ENCODE measurements at regions not wholly inside any gene's neighbourhood (a gene's known extent, or its start where the extent isn't known, plus 50 kb on each side); places are given as distances from the start of the nearest gene placed in this dataset.

DNA sequence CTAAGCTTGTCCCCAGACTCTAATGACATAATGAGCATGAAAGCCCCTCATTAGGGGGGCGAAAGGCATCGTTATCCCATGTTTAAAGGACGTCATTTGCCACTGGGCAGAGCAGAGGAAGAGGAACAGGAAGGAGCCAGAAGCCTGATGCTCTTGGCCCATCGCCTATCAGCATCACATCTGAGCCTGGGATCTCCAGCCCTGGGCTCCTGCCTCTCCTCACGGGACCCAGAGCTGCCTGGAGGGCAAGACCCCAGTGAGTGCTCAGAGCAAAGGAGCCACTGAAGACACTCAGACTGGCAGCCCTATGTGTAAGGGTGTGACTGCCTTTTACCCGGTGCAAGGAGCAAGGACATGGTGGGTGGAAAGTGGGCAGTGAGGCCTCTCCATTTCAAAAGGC, 115.0 kb upstream of the ZNF507 start:
- DNase-seq, result no peak

DNA sequence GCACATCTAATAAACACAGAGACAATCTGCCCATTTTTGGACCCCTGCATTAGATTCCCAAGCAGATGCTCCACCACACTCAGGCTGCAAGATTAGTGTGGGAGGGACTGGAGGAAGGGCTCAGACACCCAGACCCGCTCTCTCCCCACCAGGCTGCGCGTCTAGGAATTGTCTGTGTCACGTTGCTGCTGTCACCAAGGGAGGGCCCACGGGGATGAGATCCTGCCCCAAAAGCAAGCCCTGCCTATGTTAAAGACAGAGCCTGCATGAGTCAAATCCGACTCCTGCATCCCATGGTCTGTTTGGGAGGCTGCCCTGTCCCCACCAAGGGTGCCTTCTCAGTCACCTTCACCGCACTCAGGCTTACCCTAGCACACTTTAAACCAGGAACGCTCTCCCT, 114.4 kb upstream of the ZNF507 start:
- no peak for DNase-seq

DNA sequence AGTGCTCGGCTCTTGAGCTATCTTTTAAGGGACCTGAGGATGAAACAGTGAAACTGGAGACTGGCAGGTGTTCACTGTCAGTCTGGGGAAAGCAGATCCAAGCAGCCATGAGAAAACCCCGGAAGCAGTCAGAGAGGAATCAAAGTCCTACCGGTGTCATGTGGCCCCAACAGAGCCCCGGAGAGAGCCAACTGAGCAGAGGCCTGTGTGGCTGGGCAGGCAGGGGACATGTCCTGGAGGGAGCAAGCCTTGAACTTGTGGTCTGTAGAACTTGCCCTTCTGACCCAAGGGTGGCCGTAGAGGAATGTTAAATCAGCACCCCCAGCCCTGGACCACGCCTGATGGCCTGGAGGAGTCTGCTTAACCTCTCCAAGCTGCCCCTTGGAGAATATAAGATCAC, 113.7 kb upstream of the ZNF507 start:
- DNase-seq, result no peak

DNA sequence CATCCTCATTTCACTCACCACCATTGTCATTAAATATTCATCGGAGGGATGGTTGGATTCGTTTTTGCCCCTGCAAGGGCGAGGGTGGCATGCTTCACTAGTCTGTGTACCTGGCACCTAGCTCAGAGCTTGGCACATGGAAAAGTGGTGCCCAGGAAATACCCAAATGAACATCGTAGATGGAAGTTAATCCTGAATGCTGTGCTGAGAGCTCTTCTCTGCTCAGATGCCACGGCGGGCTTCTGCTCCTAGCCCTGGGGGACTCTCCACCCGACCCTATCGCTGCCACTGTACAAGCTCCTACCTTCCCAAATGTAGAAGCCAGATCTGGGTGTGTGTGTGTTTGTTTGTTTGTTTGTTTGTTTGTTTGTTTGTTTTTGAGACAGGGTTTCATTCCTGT, 113.0 kb upstream of the ZNF507 start:
- no peak for DNase-seq

DNA sequence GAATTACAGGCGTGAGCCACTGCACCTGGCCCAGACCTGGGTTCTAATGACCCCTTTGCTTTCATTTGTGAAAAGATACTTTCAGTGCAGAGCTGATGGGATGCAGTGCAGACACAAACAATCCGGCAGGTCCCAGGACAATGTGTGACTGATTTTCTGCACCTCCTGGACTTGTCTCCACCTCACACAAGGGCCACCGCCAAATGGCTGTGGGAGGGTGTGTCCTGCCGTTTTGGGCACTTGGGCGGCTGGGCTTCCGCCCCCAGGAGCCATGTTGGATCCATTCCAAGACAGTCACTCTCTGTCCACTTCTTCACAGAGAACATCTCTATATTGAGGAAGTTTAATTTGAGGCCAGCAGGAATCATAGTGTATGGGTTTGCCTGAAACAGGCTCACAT, 112.3 kb upstream of the ZNF507 start:
- DNase-seq, result no peak

DNA sequence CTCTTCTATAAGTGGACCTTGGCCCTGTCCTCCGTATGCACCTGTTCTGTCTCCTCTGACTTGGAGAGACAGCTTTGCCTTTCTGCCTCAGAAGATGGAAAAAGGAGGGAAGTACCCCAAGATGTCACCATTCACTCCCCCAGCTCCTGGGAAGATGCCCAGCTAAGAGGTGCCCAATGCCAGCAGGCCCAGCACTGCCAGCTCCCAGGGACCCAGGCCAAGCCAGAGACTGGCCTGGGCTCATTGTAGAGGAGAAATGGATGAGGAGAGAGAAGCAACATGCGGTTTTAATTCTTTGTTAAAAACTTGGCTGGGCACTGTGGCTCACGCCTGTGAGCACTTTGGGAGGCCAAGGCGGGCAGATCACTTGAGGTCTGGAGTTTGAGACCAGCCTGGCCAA, 111.5 kb upstream of the ZNF507 start:
- no peak for DNase-seq

DNA sequence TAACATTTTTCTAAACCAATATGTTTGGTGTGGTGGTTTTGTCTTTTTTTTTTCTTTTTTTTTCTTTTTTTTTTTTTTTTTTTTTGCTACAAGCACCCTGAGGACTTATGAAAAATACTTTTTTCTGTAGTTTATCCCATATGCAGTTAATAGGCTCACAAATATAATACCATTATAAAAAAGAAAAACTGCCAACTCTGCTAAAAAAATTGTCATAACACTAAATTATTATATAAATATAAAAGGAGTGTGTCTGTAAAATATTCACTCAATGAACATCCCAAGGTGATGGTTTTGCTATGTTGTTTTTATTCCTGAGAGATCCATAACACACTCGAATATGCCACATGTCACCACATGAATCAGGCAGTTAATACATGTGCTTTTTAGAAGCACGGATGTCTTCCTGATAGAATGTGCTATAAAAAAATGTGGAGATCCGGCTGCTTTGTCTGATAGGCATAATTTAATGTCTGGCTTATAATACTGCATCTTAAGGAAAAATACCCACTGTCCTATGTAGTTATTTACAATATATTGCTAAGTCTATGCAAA, 110.7 kb upstream of the ZNF507 start:
- no peak for DNase-seq

DNA sequence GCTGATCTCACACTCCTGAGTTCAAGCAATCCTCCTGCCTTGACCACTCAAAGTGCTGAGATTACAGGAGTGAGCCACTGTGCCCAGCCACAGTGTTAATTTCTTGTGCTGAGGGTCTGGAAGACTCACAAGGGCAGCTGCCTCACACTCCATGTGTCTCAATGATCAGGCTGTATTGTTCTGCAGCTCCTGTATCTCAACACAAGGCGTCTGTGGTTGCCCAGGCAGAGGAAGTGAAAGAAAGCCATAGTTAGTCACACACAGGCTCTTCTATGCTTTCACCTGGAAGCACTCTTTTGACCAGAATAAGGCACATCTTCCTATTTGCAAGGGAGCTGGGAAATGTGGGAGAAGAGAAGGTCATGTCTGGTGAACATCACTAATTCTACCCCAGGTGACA, 107.3 kb upstream of the ZNF507 start:
- DNase-seq, result no peak

DNA sequence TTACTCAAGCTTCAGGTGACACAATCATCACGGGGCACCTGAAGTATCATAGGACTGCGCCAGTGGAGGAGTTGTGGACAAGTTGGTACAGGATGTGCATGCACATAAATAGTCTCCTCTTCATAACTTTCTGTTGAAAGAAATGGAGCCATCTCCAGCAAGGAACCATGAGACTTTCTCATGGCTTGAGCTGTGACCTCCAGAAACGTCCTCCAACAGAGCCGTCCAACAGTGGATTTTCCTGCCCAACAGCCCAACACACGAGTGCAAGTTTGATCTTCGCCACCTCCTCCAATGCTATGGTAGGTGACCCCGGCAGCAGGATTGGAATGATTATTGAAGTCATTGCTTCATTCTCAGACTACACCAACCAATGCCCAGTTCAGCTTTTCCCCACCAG, 105.1 kb upstream of the ZNF507 start:
- DNase-seq, result no peak

DNA sequence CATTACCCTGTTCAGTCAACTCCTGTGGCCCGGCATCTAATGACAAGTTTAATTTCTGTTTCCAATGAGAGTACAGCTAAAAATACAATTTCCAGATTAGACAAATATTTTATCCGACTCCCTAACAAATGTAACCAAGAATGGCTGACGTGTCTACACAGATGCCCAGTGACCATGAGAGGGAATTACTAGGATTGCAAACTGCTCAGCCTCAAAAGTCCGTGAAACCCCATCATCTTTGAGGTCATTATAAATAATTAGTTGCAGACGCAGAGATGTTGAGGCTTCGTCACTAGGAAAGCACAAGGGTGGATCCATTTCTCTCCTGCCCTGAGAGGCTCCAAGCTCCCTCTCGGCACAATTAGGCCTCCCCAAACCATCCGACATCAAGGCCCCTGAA, 104.1 kb upstream of the ZNF507 start:
- DNase-seq, result no peak

DNA sequence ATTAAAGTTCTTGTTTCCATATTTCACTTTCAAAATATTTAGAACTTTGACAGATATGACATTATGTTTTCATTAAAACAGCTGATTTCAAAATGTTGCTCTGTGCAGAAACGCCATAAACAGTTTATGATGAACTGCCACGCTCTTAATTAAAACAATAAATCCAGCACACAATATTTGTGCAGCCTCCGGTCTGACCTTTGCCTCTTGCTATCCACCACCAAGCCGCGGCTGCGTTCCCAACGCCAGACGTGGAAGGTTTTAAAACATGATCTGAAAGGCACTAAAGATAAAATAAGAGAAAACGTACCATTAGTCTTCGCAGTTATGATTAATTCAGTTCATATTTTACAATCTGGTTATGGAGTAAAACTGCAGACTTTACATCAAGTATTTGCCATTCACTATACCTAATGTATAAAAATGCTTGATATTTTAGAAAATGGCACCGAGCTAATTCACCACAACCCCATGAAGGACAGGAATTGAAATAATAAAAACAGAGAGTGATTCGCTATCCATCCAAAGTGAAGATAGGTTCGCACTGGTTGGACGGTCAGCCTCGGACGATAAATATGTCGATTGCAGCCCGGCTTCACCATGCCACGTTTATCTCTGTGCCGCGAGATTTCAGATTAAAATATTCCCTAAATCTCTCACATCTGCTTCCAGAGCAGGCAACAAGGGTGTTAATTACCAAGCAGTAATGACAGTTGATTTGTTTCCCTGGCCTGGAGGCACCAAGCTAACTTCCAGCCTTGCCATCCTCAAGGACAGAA, 103.3 kb upstream of the ZNF507 start:
- no peak for DNase-seq

DNA sequence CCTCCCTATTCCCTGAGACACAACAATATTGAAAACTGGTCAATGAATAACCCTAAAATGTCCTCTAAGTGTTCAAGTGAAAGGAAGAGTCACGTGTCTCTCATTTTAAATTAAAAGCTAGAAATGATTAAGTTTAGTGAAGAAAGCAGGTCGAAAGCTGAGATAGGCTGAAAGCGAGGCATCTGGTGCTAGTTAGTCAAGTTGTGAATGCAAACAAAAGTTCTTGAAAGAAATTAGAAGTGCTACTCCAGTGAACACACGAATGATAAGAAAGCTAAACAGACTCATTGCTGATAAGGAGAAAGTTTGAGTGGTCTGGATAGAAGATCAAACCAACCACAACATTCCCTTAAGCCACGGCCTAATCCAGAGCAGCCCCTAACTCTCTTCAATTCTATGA, 99.4 kb upstream of the ZNF507 start:
- DNase-seq, result no peak

DNA sequence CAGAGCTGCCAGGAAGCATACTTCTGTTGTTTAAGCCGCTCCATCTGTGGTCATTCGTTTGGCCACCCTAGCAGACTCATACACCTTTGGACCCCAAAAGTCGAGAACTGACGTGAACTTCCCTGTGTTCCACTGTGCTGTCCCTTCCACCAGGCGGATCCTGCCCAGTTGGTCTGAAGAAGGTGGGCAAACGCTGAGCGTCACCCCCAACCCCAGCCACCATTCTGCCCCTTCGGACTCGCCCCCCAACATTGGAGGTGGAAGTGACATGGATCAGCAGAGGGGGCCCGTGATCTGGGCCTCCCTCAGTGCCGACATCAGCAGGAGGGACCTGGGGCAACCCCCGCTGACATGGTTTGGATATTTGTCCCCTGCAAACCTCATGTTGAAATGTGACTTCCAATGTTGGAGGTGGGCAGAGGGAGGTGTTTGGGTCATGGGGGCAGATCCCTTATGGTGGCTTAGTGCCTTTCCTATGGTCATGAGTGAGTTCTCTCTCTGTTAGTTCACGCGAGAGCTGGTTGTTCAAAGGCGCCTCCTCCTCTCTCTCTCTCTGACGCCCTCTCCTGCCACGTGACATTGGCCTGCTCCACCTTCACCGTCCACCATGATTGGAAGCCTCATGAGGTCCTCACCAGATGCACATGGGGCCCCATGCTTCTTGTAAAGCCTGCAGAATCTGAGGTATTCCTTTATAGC, 93.6 kb upstream of the ZNF507 start:
- no peak for DNase-seq

DNA sequence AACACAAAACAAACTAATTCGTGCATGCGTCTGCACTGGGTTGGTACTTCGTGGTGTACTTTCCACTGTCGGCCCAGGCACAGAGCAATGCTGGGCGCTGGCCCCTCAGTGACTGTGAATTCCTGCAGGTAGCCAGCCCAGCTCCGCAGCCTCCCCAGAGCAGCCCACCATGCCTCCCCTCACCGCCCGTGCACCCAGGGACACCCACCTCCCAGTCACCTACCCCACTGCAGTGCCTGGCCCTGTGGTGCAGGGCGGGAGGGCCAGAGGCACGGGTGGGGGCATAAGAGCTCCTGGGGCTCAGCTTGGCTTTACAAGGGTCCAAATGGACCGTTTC, 93.1 kb upstream of the ZNF507 start:
- no peak for DNase-seq

DNA sequence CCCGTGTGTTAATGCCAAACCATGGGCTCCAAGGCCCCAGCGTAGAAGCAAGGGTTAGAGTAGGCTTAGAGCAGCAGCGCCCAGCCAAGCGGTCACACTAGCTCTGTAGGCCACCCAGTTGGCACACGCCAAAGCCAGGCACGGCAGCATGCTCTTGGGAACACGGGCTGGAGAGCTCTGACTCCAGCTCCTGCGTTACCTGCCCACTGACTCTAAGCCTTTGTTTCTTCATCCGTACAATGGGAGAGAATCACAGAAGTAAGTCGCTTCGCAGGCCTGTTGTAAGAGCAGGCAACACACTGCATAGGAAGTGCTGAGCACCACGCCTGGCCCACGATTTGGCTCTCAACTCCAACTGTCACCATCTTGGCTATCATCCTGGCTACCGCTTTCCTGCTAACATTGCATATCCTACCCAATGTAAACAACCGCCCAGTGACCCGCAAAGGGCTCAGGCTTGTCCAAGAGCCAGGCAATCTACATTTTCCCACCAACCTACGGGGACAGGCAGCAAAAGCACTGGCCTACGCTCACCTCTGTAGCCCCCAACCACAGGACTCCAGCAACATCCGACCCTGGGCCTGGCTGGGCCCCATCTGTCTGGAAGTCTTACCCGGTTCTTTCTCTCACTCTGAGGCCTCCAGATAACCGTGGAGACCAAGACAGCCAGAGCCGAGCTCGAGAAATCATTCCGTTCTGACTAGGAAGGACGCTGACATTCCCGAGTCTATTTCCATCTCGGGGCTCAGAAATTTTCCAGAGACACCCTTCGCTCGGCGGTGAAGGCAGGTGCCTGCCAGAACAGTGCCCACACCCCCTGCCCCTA, 91.5 kb upstream of the ZNF507 start:
- DNase-seq, result no peak

DNA sequence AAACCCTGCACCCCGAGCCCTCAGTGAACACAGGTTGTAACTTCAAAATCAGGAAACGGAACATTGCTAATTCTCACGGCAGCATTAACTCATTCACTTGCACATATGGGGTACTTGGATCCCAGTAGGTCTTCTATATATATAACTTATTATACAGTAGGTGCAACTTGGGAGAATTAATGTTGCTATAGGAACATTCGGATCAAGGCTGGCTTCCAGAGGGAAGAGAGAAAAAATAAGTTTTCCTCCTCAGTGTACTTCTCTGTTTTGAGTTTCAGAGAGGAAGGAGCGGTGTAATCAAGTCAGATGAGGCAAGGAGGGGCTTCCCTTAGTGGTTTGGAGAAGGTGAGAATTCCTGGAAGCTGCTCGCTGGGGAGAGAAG, 90.9 kb upstream of the ZNF507 start:
- DNase-seq, result no peak

DNA sequence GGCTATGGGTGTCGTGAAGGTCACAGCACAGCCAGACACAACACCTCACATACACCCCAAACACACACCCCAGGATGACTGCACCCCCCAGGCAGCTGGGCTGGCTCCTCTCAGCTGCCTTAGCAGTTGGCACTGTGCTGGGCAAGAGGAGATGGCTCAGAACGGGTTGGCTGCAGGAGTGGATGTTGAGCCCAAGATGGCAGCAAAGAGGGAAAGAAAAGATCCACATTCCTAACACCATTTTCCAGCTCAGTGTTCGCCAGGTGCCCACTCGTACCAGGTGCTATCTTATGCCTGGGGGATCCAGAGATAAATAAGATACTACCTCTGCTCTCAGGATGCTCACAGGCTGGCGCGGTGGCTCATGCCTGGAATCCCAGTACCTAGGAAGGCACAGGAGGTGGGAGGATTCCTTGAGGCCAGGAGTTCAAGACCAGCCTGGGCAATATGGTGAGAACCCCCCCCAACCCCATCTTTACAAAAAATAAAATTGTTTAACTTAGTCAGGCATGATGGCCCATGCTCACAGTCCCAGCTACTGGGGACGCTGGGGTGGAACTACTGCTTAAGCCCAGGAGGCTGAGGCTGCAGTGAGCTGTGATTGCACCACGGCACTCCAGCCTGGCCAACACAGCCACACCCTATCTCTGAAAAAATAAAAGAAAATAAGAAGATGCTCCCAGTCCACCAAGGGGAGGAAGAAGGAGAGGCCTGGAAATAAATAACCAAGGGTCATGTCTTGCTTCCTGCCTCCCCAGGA, 89.7 kb upstream of the ZNF507 start:
- no peak for DNase-seq

DNA sequence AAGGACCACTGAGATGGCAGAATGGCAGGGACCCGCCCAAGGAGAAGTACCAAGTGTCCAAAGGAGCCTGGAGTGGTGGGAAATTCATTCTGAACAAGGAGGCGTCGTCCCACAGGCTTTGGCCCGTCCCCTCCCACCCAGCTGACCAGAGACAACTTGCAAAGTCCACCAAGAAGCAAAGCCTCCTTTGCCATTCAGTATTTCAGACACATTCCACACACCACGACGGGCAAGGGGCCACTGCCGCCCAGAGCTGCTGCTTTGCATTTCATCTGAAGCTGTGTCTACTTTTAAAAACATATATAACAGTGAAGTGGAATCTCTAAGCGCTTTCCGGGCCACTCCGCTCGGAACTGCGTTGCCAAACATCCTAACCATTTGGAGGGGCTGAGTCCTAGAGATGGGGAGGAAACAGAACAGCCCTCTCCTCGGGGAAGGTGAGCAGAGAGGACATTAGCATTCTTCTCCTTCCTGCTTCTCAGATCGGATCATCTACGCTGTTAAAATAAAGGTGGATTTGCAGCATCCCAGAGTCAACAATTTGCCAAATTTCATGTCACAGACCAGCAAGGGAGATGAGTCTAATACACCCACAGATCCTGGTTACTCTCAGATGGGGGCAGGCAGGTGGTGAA, 89.0 kb upstream of the ZNF507 start:
- DNase-seq, result no peak

DNA sequence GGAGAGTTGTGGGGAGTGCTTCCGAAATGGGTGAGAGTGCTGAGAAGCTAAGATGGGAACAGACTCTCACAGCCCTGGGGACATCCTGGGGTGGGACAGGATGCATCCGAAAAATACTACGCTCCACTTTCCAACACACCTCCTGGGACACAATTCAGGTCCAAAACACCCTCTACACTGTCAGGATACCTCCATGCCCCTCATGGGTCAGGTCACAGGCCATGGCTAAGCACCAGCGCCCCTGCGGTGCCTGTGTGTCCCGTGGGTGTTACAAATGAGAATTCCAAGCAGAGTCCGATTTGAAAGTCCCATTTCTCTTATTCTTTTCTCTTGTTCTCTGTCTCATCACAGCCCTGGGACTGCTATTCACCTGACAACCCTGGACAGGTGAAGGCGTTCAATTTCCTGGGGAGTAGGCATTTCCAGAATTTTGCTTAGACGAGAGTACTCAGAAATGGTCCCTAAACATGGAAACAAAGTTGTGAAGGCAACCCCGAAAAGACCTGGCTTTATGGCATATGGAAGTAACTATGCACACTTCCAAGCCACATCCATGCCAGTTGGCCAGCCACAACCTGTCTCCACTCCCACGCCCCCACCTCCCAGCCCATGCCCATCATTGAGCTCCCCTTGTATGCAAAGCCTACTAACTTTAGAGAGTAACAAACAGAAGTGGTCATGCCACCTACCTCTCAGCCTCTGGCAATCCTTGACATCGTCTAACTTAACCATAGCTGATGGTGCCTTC, 87.9 kb upstream of the ZNF507 start:
- no peak for DNase-seq

DNA sequence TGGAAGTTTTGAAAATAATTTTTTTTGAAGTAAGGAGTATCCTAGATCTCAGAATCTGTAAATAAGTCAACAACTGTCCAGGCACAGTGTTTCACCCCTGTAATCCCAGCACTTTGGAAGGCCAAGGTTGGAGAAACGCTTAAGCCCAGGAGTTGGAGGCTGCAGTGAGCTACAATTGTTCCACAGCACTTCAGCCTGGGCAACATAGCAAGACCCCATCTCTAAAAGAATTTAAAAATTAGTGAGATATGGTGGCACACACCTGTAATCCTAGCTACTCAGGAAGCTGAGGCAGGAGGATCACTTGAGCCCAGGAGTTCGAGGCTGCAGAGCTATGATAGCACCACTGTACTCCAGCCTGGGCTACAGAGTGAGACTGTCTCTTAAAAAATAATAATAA, 87.2 kb upstream of the ZNF507 start:
- no peak for DNase-seq

DNA sequence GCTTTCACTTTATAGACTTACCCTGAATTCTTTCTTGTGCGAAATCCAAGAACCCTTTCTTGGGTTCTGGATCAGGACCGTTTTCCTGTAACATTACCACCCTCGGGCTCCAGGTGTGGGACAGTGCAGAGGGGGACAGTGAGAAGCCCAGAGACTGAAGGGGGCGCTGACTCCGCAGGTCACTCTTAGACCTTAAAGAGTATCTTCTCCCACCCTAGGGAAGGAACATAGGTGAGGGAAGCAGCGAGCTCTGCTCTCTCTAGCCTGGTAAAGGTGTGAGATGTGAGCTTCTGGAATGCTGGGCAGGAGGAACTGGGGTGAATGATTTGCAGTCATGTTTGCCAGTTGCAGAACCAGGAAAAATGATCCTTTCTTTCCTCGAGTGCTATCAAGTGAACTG, 80.8 kb upstream of the ZNF507 start:
- DNase-seq, result no peak

DNA sequence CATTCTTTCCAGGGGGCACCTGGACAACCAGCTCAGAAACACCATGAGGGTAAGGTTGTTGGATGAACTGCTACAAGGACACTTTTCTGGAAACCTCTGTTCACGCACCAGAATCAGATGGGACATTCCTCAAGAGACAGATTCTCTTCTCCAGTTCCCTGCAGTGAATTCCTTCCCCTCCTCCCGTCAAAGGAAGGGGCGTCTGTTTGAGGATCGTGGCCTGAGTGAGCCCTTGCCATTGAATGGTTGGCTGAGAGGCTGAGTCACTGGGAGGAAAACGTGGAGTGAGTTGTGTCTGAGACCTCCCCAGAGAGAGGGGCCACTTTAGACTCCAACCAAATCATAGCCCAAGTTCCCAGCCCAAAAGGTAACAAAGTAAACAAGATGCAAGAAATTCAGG, 79.4 kb upstream of the ZNF507 start:
- no peak for DNase-seq

Measured in activated gamma-delta T cell (primary cell).